HG02970 (cell line): ENCODE measurements at regions not wholly inside any gene's neighbourhood (a gene's known extent, or its start where the extent isn't known, plus 50 kb on each side); places are given as distances from the start of the nearest gene placed in this dataset.
"Not testable (repeated sequence)": the region's sequence is repeated elsewhere in the genome, so short reads cannot be mapped to it uniquely, and the experiment has no call there.

Source experiments
- ATAC-seq: cut with Tn5 transposase; IDR thresholded peaks from one replicate; pipeline ENCODE4 v1.9.1; 2021; ENCODE audit warnings: mild to moderate bottlenecking, moderate library complexity, moderate number of reproducible peaks; ENCODE audit not compliant: unreplicated experiment, low FRiP score

DNA sequence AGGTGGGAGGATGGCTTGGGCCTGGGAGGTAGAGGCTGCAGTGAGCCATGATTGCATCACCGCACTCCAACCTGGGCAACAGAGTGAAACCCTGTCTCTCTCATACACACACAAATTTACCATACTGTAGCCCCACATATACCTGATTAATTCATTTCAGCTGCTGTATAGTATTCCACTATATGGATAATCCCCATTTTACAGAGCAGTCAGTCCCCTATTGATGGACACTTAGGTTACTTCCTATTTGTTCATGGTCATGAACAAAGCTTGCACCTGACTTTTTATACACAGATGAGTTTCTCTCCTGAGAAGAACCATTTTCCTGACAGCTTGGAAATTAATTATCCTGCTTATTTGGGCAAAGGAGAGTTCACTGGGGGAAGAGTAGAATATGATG is 59.2 kb downstream of the EMX2 start:
- ATAC-seq, result no peak

DNA sequence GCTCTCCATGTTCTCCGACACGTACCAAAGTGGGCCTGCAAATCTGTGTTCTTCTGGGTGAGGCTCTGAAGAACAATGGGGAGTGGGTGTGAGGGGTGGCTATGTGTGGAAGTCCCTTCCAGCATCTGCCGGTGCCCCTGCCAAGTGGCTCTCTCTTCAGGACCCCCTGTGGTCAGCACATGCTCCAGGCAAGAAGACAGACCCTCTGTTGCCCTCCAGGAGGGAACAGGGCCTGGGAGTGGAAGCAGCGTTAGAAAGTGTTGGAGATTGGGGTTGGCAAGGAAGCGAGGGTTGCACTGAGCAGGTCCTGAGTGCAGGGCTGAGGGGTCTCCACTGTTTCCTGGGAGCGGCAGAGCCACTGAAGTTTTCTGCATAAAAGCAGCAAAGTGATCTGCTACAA is 60.5 kb downstream of the EMX2 start:
- no peak for ATAC-seq

GRCh38 chr10:117603726-117604125 is 61.2 kb downstream of the EMX2 start:
- ATAC-seq, result no peak

GRCh38 chr10:117609095-117609795 is 66.7 kb downstream of the EMX2 start:
- no peak for ATAC-seq

- ATAC-seq, result no peak
Observed at GRCh38 chr10:117609796-117610170, 67.2 kb downstream of the EMX2 start.

GRCh38 chr10:117610321-117610720 is 67.8 kb downstream of the EMX2 start:
- no peak for ATAC-seq

DNA sequence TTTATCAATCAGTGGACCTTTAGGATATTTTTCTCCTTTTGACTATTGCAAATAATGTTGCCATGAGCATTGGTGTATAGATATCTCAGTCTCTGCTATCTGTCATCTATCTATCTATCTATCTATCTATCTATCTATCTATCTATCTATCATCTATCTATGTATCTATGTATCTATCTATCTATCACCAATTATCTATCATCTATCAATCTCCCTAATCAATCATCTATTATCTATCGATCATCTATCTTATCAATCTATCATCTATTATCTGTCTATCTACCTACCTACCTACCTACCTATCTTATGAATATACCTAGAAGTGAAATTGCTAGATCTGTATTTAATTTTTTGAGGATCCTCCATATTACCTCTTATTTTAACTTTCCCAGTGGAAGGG is 69.6 kb downstream of the EMX2 start:
- ATAC-seq, result no peak

- no peak for ATAC-seq
Observed at GRCh38 chr10:117615649-117616048, 73.1 kb downstream of the EMX2 start.

GRCh38 chr10:117616179-117616578 is 73.6 kb downstream of the EMX2 start:
- no peak for ATAC-seq

DNA sequence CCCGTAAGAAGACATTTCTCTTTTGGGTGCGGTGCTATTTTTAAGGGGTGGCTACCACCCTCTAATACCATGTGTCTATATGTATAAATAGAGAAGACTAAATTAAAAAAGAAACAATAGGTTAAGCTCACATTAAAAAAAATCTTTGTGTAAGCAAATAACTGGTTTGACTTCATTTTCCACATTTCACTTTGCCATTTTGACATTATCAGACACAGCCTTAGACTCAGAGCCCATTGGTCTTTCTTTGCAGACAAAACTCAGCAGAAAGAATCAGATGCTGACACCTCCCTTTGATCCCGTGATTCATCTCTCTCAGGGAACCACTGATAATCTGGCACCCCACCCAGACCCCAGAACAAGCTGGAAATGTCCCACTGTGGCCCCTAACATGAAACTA is 74.5 kb downstream of the EMX2 start:
- ATAC-seq, result no peak

DNA sequence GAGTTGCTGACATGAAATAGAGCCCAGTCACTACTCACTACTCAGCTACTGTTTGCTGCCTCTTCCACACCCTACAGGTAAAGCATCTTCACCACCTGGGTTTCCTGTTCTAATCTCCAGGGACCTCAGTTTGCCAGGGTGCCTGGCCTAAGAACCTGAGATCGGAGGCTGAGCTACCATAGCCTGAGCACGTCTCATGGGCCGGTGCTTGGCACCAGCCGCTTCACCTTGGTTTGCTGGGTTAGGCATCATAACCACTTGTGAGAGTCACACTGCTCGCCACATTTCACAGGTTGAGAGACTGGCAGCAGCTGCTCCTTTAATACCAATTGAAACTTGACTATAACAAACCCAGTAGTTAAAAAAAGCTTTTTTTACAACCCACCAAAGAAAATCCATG is 75.1 kb downstream of the EMX2 start:
- ATAC-seq, result no peak

- ATAC-seq, result no peak
Observed at GRCh38 chr10:117619223-117619622, 76.7 kb downstream of the EMX2 start.

GRCh38 chr10:117619707-117620405 is 77.3 kb downstream of the EMX2 start:
- no peak for ATAC-seq

DNA sequence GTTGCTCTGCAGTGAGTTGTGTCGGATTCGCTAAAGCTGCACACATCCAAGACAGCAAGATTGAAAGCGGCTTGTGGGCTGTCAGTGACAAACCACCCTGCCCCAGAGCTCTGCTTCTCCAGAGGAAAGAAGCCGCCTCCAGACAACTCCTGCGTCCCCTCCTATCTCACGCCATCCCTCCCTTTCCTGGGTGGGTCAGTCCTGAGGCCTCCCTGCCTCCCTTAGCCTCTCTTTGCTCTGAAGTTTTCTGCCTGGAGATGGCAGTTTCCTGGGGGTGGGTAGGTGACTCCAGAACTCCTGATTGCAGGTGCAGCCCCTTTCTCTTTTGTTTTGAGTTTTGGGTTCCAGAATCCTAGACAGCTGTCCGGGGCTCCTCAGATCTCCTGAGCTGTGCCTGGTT is 78.7 kb downstream of the EMX2 start:
- ATAC-seq, result no peak

- no peak for ATAC-seq
Observed at GRCh38 chr10:117621795-117622420, 79.4 kb downstream of the EMX2 start.

- ATAC-seq, result no peak
Observed at GRCh38 chr10:117622471-117623184, 80.1 kb downstream of the EMX2 start.

DNA sequence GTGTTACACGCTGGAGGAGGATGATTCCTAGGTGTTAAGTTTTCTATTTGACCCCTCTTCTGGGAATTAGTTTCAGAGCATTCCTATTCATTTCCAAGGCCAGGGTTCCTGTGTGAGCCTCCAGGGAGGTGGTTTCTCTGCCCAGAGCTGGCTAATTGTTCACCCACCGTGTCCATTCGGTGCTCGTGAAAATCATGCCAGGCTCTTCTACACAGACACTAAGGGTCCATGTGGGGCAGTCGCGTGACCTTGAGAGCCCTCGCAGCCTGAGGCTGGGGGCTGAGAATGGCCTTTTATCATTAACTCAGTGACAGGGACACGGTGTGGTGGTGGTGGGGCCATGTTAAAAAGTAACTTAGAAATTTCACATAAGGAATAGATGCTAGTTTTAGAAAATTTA is 83.7 kb downstream of the EMX2 start:
- ATAC-seq, result no peak

- no peak for ATAC-seq
Observed at GRCh38 chr10:117627561-117627960, 85.0 kb downstream of the EMX2 start.

DNA sequence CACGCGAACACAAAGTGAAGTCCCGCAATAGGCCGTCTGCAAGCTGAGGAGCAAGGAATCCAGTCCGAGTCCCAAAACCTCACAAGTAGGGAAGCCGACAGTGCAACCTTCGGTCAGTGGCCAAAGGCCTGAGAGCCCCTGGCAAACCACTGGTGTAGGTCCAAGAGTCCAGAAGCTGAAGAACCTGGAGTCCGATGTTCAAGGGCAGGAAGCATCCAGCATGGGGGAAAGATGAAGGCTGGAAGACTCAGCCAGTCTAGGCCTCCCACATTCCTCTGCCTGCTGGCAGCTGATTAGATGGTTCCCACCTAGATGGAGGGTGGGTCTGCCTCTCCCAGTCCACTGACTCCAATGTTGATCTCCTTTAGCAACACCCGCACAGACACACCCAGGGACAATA is 87.2 kb downstream of the EMX2 start:
- ATAC-seq, result not testable (repeated sequence)

- no peak for ATAC-seq
Observed at GRCh38 chr10:117631276-117632145, 89.0 kb downstream of the EMX2 start.
